ENCODE measurements at regions not wholly inside any gene's neighbourhood (a gene's known extent, or its start where the extent isn't known, plus 50 kb on each side); places are given as distances from the start of the nearest gene placed in this dataset.
"Not testable (repeated sequence)": the region's sequence is repeated elsewhere in the genome, so short reads cannot be mapped to it uniquely, and the experiment has no call there.

DNA sequence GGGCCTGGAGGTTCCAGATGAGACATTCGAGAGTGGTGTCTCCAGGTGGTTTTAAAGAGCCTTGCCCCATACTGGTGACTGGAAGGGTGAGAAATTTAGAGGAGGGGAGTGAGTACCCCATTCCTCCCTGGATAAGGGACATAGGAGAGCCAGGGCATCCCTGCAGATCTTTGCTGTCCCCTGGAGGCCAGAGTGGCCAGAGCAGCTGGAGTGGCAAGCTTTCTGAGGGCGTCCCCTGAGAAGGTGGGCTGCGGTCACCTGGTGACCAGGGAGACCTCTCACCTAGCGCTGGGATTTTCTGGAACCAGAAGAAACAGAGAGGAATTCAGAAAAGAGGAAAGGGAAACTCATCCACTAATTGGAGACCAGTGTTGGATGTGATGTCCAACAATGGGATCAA is 300.9 kb downstream of the TGIF2LX start:
- H3K9ac ChIP-seq; H3K9me3 ChIP-seq; H3K27ac ChIP-seq (ENCODE audit: low read depth in 2 of 2, low read length in 1 of 2); DNase-seq; H3K4me1 ChIP-seq (ENCODE audit: control insufficient read depth in 1 of 2, insufficient read depth in 2 of 2, low read depth in 1 of 2, low read length in 1 of 2); H3K79me2 ChIP-seq (ENCODE audit: insufficient read depth); CTCF ChIA-PET; H3K36me3 ChIP-seq (replicated peaks in 1 of 2; ENCODE audit: control insufficient read depth in 1 of 2, insufficient read depth in 2 of 2, low read length in 1 of 2); H3F3A ChIP-seq (replicated peaks; ENCODE audit: insufficient read depth); POLR2A ChIA-PET; H4K20me1 ChIP-seq (ENCODE audit: insufficient read depth); H2AFZ ChIP-seq (ENCODE audit: low read depth); H3K4me2 ChIP-seq; H3K9me2 ChIP-seq; H3K27me3 ChIP-seq (ENCODE audit: insufficient read depth); H3K4me3 ChIP-seq (ENCODE audit: low read depth in 2 of 2, low read length in 1 of 2): not testable (repeated sequence)
- 8% methylated on average over 3 of the region's 4 CpGs for WGBS (ENCODE audit: low lambda C conversion rate)
- peak; percentile 19 for TF ChIP-seq CTCF (IDR thresholded peaks at IDR 0.05)

DNA sequence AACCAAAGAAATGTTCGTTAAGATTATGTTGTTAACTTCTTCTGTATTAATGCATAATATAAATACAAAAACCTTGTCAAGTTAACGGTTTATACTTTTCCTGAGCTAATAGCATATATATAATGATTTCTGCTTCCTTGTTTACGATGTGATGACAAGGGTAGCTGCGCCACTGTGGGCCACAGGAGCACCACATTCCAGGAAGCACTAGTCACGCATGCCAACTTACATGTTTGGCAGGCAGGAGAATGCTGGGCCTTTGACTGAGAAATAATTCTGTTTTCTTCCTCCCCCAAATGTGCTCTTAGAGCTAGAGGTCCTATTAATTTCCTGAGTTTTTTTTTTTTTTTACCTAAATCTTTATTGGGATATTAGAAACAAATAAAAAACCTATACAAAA is 349.9 kb downstream of the TGIF2LX start:
- H3K4me2 ChIP-seq; H3K36me3 ChIP-seq (replicated peaks in 1 of 2; ENCODE audit: control insufficient read depth in 1 of 2, insufficient read depth in 2 of 2, low read length in 1 of 2); H3K9me2 ChIP-seq; H2AFZ ChIP-seq (ENCODE audit: low read depth); H3K9me3 ChIP-seq; H3K4me1 ChIP-seq (ENCODE audit: control insufficient read depth in 1 of 2, insufficient read depth in 2 of 2, low read depth in 1 of 2, low read length in 1 of 2); H3K9ac ChIP-seq; H3F3A ChIP-seq (replicated peaks; ENCODE audit: insufficient read depth); CTCF ChIA-PET; H4K20me1 ChIP-seq (ENCODE audit: insufficient read depth); H3K27me3 ChIP-seq (ENCODE audit: insufficient read depth); H3K79me2 ChIP-seq (ENCODE audit: insufficient read depth); H3K4me3 ChIP-seq (ENCODE audit: low read depth in 2 of 2, low read length in 1 of 2); DNase-seq; POLR2A ChIA-PET; H3K27ac ChIP-seq (ENCODE audit: low read depth in 2 of 2, low read length in 1 of 2): not testable (repeated sequence)
- WGBS (ENCODE audit: low lambda C conversion rate), result 0% methylated on average over 5 of the region's 5 CpGs

Data from SK-N-SH (cell line).